Stimulated activated CD4-positive, alpha-beta T cell treated with anti-CD3 and anti-CD28 coated beads, TNF-alpha, amount 100 ng/mL, for 48 hours (primary cell): ENCODE measurements at regions not wholly inside any gene's neighbourhood (a gene's known extent, or its start where the extent isn't known, plus 50 kb on each side); places are given as distances from the start of the nearest gene placed in this dataset.
"Not testable (repeated sequence)": the region's sequence is repeated elsewhere in the genome, so short reads cannot be mapped to it uniquely, and the experiment has no call there.

ENCODE experiments used
- DNase-seq, 3 donors: peaks; one replicate each; pipeline ENCODE4 v3.0.0-alpha.2; 2020; ENCODE audit warnings: low read depth in 3 of 3

DNA sequence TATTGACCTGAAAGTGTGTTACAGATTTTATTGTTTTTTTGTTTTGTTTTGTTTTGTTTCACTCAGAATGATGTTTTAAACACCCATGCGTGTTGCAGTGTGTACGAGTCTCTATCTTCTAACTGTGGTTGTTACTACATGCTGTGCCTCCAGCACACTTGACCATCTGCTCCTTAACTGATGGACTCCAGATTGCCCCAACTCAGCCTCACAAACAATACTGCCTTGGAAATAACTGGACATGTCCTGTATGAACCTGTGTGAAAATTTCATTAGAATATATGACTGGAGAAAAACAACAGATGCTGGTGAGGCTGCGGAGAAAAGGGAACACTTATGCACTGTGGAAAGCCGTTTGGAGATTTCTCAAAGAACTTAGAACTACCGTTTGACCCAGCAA, 68.7 kb upstream of the HAND1 start:
- no peak for DNase-seq

DNA sequence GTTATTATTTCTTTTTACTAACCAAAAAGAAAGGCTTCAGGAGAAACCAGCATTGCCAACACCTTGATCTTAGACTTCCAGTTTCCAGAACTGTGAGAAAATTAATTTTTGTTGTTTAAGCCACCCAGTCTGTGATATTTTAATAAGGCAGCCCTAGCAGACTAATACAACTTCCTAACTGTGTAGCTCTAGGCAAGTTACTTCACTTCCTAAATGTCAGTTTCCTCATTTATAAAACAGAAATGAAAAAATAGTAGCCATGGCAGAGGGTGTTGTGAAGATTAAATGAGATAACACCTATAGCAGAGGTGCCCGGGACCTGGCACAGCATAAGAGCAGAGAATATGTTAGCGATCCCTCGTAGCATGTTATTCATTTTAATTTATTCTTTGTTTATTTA, 66.6 kb upstream of the HAND1 start:
- DNase-seq = no peak

DNA sequence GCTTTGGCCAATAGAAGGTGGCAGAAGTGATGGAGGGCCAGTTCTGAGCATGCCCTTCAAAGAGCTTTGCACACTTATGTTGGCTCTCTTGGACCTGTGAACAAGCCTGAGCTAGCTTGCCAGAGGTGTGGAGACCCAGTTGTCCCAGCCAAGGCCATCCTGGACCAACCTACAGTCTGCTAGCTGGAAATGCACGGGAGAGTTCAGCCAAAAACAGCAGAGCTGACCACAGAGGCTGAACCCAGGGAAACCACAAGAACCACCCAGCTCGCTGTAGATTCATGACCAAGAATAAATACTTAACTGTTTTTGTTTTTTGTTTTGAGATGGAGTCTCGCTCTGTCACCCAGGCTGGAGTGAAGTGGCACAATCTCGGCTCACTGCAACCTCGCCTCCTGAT, 65.4 kb upstream of the HAND1 start:
- no peak for DNase-seq

- no peak for DNase-seq
Measured at GRCh38 chr5:154542581-154542980, 64.6 kb upstream of the HAND1 start.

DNA sequence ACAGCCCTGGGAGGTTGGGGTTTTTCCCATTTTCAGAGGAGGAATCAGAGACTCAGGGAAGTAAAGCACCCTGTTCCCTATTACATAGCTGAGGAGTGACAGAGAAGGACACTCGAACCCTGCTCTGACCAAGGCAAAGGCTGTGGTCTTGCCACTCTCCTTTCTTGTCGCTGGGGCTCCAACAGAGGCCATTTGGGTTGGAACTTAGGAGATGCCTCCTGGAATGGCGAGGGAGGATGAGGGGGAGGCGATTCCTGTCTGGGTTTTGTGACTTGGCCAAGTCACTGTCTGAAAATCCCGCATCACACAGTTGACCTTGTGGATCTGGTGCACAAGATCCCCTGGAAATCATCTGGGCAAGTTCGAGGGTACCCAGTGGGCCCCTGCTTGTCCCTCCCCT, 64.0 kb upstream of the HAND1 start:
- DNase-seq = no peak

- no peak for DNase-seq
Measured at GRCh38 chr5:154541553-154541952, 63.5 kb upstream of the HAND1 start.

GRCh38 chr5:154540600-154540999, 62.6 kb upstream of the HAND1 start:
- no peak for DNase-seq

DNA sequence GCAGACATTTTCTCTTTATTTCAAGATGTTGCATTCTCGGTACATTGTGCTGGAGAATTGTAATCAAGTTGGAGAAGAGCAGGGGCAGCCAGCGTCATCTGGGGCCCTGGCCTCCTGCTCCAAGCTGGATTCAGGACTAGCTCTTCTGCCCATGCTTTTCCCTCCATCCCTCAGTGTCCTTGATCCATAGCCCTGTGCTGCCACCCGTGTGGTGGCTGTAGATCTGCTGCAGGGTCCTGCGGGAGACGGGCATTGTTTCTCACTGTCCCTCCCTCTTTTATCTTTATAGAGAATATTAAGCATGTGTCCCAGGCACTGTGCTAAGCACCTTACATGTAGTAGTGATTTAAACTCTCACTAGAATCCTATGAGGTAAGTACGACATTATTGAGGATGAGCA, 60.5 kb upstream of the HAND1 start:
- DNase-seq = no peak

DNA sequence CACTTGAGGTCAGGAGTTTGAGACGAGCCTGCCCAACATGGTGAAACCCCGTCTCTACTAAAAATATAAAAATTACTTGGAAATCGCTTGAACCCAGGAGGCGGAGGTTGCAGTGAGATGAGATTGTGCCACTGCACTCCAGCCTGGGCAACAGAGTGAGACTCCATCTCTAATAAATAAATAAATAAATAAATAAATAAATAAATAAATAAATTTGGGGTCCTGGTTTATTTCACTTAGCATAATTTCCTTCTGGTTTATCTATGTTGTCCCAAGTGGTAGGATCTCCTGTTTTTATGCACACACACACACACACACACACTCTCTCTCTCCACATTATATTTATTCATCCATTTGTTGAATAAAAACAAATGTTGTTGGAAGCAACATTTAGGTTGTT, 58.4 kb upstream of the HAND1 start:
- not testable (repeated sequence) for DNase-seq

DNA sequence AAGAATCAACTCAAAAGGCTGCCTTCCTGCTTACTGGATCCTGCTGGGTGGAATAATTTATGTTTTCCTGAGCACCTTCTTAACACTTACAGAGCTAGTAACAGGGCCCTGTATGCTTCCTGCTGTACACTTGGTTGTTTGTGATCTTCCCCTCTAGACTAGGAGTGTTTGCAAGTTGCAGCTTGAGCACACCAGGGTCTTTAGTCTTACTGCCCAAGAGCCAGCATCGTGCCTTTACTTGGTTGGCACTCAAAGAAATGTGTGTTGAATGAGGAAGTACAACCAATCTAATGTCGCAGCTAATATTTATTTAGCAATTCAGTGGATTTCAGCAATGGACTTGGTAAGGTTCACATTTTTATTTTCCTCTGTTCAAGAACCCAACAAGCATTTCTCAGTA, 57.5 kb upstream of the HAND1 start:
- no peak for DNase-seq

DNA sequence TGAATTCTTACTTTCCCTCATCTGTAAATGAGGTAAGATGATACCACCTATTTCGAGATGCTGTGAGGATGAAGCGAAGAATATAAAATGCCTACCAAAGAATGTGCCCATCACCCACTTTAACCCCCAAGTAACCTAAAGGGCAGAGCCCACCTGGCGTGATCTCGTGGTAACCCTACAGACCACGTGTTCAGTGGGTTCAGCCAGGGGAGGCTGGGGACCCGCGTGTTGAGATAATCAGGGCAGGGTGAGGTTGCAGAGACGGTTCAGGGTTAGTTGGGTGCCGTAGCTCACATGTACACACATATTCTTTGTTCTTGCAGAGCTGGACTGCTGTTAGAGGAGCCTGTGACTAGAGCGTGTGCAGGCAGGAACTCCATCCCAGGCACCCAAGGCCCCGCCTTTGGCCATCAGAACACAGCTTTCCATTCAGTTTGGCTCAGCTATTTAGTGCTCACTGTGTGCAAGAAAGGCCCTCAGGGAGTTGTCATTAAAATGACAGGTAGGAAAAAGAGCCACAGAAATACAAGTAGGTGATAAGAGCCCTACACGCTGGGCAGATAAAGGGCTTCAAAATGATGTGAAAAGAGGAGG, 56.5 kb upstream of the HAND1 start:
- no peak for DNase-seq

DNA sequence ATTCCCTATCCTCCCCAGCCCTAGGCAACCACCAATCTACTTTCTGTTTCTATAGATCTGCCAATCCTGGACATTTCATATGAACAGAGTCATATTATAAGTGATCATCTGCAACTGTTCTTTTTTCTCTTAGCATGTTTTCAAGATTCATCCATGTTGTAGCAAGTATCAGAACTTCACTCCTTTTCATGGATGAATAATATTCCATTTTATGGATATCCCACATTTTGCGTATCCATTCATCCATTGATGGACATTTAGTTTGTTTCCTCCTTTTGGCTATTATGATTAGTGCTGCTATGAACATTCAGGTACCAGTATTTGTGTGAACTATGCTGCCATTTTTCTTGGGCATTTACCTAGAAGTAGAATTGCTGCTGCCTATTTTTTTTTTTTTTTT, 51.3 kb upstream of the HAND1 start:
- no peak for DNase-seq

- no peak for DNase-seq
Measured at GRCh38 chr5:154528005-154528594, 50.1 kb upstream of the HAND1 start.
